Activated CD4-positive, alpha-beta memory T cell treated with anti-CD3 and anti-CD28 coated beads for 36 hours (primary cell): ENCODE measurements at regions not wholly inside any gene's neighbourhood (a gene's known extent, or its start where the extent isn't known, plus 50 kb on each side); places are given as distances from the start of the nearest gene placed in this dataset.
"Not testable (repeated sequence)": the region's sequence is repeated elsewhere in the genome, so short reads cannot be mapped to it uniquely, and the experiment has no call there.

Source experiments
- CTCF ChIA-PET: fragments of 350-600 bp; sonication (Branson Sonifier 250); formaldehyde crosslinking; loops from one replicate; lab custom pipeline; 2021; ENCODE audit warnings: antibody characterized with exemption, inconsistent platforms; lab: Charles Lee
- POLR2A ChIA-PET: fragments of 350-600 bp; sonication (Branson Sonifier 250); formaldehyde crosslinking; loops from one replicate; lab custom pipeline; 2021; ENCODE audit warnings: antibody characterized with exemption; lab: Charles Lee
- DNase-seq: peaks from one replicate; pipeline ENCODE4 v3.0.0-alpha.2; 2020
- H3K27ac Mint-ChIP-seq: one replicate; pipeline ENCODE4 v1.8.0; 2021; ENCODE audit warnings: mixed read lengths
- H3K27me3 Mint-ChIP-seq: one replicate; pipeline ENCODE4 v1.8.0; 2021; ENCODE audit warnings: mixed read lengths
- H3K36me3 Mint-ChIP-seq: one replicate; pipeline ENCODE4 v1.8.0; 2021; ENCODE audit warnings: mixed read lengths
- H3K4me1 Mint-ChIP-seq: one replicate; pipeline ENCODE4 v1.8.0; 2021; ENCODE audit warnings: low read depth, mixed read lengths
- H3K4me3 Mint-ChIP-seq: one replicate; pipeline ENCODE4 v1.8.0; 2021; ENCODE audit warnings: mild to moderate bottlenecking, mixed read lengths
- H3K9me3 Mint-ChIP-seq: one replicate; pipeline ENCODE4 v1.8.0; 2021; ENCODE audit warnings: mixed read lengths
- intact Hi-C: fragments of 100-400 bp; cut with micrococcal nuclease; formaldehyde crosslinking; loops from one replicate; pipeline ENCODE4 v1.15.1; 2023

DNA sequence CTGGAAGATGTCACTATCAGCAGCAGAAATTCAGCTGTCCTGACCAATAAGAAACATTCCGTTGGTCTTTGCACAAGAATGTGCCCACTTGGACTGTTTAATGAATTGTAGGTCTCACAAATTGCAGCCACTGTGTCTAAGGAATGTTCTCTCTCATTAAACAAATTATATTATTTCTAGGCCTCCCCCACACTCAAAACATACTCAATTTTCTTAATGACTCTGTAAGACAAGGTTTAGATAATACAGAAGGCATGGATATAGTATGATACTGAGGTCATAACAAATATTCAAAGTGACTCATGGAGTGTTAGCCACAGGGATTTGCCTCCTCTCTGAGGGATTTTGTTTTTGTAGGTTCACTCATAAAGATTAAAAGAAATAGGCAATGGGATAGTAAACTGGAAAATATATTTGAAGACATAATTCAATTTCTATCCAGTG lies 197.5 kb downstream of the PTN start:
- POLR2A ChIA-PET, result interaction anchor here (0.5 kb wide), 1 partner anchor 1110 kb away, joined by 3 read pairs; no protein-coding TSS in a partner anchor
- Mint-ChIP-seq H3K9me3 (peaks cover 13% of the 10 kb centered on the region), H3K36me3 (no peaks in the 10 kb centered on the region), H3K4me3 (no peak overlapping the region), H3K4me1 (no peaks in the 10 kb centered on the region), H3K27me3 (no peaks in the 10 kb centered on the region), H3K27ac (no peak overlapping the region)
- intact Hi-C loops, result no loop called here
- no peak for DNase-seq
- CTCF ChIA-PET, result no interaction called here

DNA sequence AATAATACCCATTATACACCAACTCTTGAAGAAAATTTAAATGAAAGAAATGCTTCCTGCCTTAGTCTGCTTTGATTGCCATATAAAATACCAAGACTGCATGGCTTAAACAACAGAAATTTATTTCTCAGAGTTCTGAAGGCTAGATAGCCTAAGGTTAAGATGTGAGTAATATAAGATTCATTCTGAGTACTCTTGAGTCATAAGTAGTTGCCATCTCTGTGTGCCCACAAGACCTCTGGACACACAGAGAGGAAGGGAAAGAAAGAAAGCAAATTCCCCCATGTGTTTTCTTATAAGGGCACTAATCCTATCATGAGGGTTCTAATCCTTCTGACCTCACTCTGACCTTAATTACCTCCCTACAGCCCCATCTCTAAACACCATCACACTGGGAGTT lies 201.2 kb downstream of the PTN start:
- POLR2A ChIA-PET, result no interaction called here
- H3K4me3 Mint-ChIP-seq, result no peak overlapping the region
- no peaks in the 10 kb centered on the region for H3K36me3 Mint-ChIP-seq
- no peak overlapping the region for H3K27ac Mint-ChIP-seq
- H3K4me1 Mint-ChIP-seq, result no peaks in the 10 kb centered on the region
- CTCF ChIA-PET, result no interaction called here
- intact Hi-C loops, result no loop called here
- peaks cover 18% of the 10 kb centered on the region for H3K9me3 Mint-ChIP-seq
- DNase-seq, result no peak
- H3K27me3 Mint-ChIP-seq, result no peaks in the 10 kb centered on the region

- H3K9me3 Mint-ChIP-seq, result peaks cover 19% of the 10 kb centered on the region
These were observed 207.7 kb downstream of the PTN start for GRCh38 chr7:137135654-137136350.

DNA sequence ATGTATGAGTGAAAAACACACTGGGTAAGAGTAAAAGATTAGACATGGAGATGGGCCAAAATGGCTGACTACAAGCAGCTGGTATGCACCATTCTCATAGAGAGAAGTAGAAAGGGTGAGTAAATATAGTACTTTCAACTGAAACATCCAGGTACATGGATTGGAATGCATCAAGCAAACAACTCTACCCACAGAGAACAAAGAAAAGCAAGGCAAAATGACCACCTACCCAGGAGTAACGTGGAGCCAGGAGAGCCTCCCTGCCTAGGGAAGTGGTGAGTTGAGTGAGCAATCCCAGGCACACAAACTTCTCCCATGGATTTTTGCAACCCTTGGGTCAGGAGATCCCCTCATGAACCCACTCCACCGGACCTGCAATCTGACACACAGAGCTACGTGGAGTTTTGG lies 212.8 kb downstream of the PTN start:
- no peaks in the 10 kb centered on the region for H3K27me3 Mint-ChIP-seq
- intact Hi-C loops, result no loop called here
- no peak overlapping the region for H3K4me3 Mint-ChIP-seq
- no peak for DNase-seq
- POLR2A ChIA-PET, result no interaction called here
- no peaks in the 10 kb centered on the region for H3K4me1 Mint-ChIP-seq
- no peaks in the 10 kb centered on the region for H3K36me3 Mint-ChIP-seq
- H3K27ac Mint-ChIP-seq, result no peak overlapping the region
- peaks cover 13% of the 10 kb centered on the region for H3K9me3 Mint-ChIP-seq
- CTCF ChIA-PET, result no interaction called here

More at GRCh38 chr7:137135654-137136350, 207.7 kb downstream of the PTN start:
- Mint-ChIP-seq H3K27ac (no peak overlapping the region), H3K36me3 (no peaks in the 10 kb centered on the region), H3K27me3 (no peaks in the 10 kb centered on the region), H3K4me1 (no peaks in the 10 kb centered on the region), H3K4me3 (no peak overlapping the region)
- no peak for DNase-seq
- ChIA-PET CTCF (no interaction called here), POLR2A (no interaction called here)
- intact Hi-C loops, result no loop called here

DNA sequence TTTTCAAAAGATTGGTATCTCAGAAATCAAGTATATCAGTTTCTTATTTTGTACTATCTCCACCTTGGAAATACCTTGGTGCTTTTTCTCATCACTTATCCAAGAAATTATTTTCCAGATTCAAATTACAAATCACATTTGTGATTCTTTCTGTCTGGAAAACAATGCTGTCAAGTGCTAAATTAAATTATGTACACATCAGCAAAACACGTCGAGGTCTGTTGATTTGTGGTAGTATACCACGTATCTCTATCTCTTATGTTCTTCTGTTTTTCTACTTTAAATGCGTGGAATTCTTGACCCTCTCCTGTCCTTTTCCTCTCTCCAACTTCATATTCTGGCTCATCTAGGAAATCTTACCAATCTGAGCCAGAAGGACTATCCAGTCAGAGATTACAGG lies 214.5 kb downstream of the PTN start:
- POLR2A ChIA-PET, result no interaction called here
- Mint-ChIP-seq H3K27ac (no peak overlapping the region), H3K36me3 (no peaks in the 10 kb centered on the region), H3K4me3 (no peak overlapping the region), H3K4me1 (no peaks in the 10 kb centered on the region), H3K9me3 (peaks cover 8% of the 10 kb centered on the region), H3K27me3 (no peaks in the 10 kb centered on the region)
- intact Hi-C loops, result no loop called here
- CTCF ChIA-PET, result no interaction called here
- no peak for DNase-seq

DNA sequence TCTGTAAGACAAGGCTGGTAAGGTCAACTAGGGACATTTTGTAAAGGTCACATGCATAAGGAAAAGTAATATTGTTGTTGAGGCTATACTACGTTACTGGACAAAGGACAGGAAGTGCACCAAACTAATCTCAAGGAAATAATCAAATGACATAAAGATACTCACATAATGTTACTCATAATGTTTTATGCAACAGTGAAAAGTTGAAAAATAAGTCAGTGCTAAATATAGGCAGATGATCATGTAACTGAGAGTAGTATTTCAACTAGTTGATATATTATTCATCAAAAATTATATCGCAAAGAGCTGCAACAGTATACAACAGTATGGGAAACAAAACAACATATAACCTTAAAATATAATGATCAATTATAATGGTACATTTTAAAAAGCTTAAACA lies 215.7 kb downstream of the PTN start:
- Mint-ChIP-seq H3K4me1 (no peaks in the 10 kb centered on the region), H3K9me3 (peaks cover 10% of the 10 kb centered on the region), H3K27me3 (no peaks in the 10 kb centered on the region), H3K4me3 (no peak overlapping the region), H3K36me3 (no peaks in the 10 kb centered on the region), H3K27ac (no peak overlapping the region)
- intact Hi-C loops, result no loop called here
- ChIA-PET CTCF (no interaction called here), POLR2A (no interaction called here)
- DNase-seq, result no peak

- no peak for DNase-seq
- ChIA-PET CTCF (no interaction called here), POLR2A (no interaction called here)
- no peaks in the 10 kb centered on the region for H3K36me3 Mint-ChIP-seq
- no peak overlapping the region for H3K4me3 Mint-ChIP-seq
- no peak overlapping the region for H3K27ac Mint-ChIP-seq
- no peaks in the 10 kb centered on the region for H3K27me3 Mint-ChIP-seq
- intact Hi-C loops, result no loop called here
- H3K9me3 Mint-ChIP-seq, result peaks cover 11% of the 10 kb centered on the region
- no peaks in the 10 kb centered on the region for H3K4me1 Mint-ChIP-seq
These were observed 216.5 kb downstream of the PTN start for GRCh38 chr7:137127058-137127457.

- CTCF ChIA-PET, result no interaction called here
- Mint-ChIP-seq H3K4me1 (no peaks in the 10 kb centered on the region), H3K36me3 (no peaks in the 10 kb centered on the region), H3K27ac (no peak overlapping the region), H3K9me3 (peaks cover 11% of the 10 kb centered on the region), H3K4me3 (no peak overlapping the region), H3K27me3 (no peaks in the 10 kb centered on the region)
- POLR2A ChIA-PET, result no interaction called here
- DNase-seq, result no peak
- intact Hi-C loops, result no loop called here
These were observed 221.4 kb downstream of the PTN start for GRCh38 chr7:137122145-137122544.

GRCh38 chr7:137120690-137121089 lies 222.8 kb downstream of the PTN start:
- intact Hi-C loops, result no loop called here
- no peak for DNase-seq
- H3K4me3 Mint-ChIP-seq, result no peak overlapping the region
- H3K4me1 Mint-ChIP-seq, result no peaks in the 10 kb centered on the region
- no peaks in the 10 kb centered on the region for H3K36me3 Mint-ChIP-seq
- H3K27ac Mint-ChIP-seq, result no peak overlapping the region
- H3K9me3 Mint-ChIP-seq, result peaks cover 14% of the 10 kb centered on the region
- ChIA-PET POLR2A (no interaction called here), CTCF (no interaction called here)
- H3K27me3 Mint-ChIP-seq, result no peaks in the 10 kb centered on the region

DNA sequence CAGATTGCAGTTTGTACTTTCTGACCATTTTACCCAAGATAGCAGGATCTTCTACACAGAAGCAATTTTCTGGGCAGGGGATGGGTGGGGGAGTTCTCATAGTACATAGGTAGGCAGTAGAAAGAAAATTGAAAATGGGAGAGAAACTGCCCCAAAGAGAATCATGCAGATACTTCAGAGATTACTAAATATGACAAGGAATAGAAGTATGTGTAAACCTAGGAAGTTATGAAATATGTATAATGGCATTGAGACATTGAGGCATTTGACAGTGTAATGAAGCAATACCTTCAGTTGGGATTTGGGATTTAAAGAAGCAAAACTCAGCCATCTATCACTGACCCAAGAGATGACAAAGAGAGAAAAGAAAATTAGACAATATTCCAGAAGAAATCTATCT lies 233.0 kb downstream of the PTN start:
- no peaks in the 10 kb centered on the region for H3K36me3 Mint-ChIP-seq
- ChIA-PET POLR2A (no interaction called here), CTCF (no interaction called here)
- no peaks in the 10 kb centered on the region for H3K27me3 Mint-ChIP-seq
- no peak overlapping the region for H3K27ac Mint-ChIP-seq
- peaks cover 21% of the 10 kb centered on the region for H3K9me3 Mint-ChIP-seq
- no peak overlapping the region for H3K4me3 Mint-ChIP-seq
- no peak for DNase-seq
- no peaks in the 10 kb centered on the region for H3K4me1 Mint-ChIP-seq
- intact Hi-C loops, result no loop called here

DNA sequence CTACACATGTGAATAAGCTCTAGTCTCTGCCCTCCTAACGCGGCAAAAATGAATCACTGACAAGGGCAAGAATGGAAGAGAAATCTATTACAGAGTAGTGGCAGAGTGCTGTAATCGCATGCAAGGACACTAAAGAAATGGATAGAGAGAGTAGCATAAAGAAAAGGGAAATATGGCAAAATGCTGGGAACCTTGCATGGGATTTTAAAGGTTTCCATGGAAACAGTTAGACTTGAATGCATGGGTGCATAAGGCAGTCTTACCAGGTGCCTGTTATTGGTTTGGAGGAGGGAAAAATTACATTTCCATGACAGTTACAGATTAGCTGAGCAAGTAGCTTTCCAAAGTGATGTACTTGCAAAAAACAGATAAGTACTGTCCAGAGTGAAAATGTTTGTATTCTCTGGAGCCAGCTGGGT lies 233.4 kb downstream of the PTN start:
- no peaks in the 10 kb centered on the region for H3K27me3 Mint-ChIP-seq
- no peaks in the 10 kb centered on the region for H3K36me3 Mint-ChIP-seq
- POLR2A ChIA-PET, result no interaction called here
- H3K9me3 Mint-ChIP-seq, result peaks cover 21% of the 10 kb centered on the region
- no peak overlapping the region for H3K4me3 Mint-ChIP-seq
- H3K27ac Mint-ChIP-seq, result no peak overlapping the region
- intact Hi-C loops, result no loop called here
- H3K4me1 Mint-ChIP-seq, result no peaks in the 10 kb centered on the region
- DNase-seq, result no peak
- CTCF ChIA-PET, result no interaction called here

DNA sequence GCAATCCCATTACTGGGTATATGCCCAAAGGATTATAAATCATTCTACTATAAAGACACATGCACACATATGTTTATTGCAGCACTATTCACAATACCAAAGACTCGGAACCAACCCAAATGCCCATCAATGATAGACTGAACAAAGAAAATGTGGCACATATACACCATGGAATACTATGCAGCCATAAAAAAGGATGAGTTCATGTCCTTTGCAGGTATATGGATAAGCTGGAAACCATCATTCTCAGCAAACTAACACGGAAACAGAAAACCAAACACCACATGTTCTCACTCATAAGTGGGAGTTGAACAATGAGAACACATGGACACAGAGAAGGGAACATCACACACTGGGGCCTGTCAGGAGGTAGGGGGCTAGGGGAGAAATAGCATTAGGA lies 235.7 kb downstream of the PTN start:
- H3K4me1 Mint-ChIP-seq, H3K27ac Mint-ChIP-seq, DNase-seq, H3K4me3 Mint-ChIP-seq, CTCF ChIA-PET, H3K27me3 Mint-ChIP-seq, H3K36me3 Mint-ChIP-seq, intact Hi-C loops, POLR2A ChIA-PET: not testable (repeated sequence)
- H3K9me3 Mint-ChIP-seq, result peaks cover 33% of the 10 kb centered on the region

DNA sequence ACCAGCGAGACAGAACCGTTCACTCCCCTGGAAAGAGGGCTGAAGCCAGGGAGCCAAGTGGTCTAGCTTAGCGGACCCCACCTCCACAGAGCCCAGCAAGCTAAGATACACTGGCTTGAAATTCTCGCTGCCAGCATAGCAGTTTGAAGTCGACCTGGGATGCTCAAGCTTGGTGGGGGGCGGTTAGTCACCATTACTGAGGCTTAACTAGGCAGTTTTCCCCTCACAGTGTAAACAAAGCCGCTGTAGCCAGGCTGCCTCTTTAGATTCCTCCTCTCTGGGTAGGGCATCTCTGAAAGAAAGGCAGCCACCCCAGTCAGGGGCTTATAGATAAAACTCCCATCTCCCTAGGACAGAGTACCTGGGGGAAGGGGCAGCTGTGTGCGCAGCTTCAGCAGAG lies 235.1 kb downstream of the CHRM2 start:
- H3K36me3 Mint-ChIP-seq, intact Hi-C loops, H3K27me3 Mint-ChIP-seq, H3K4me1 Mint-ChIP-seq, CTCF ChIA-PET, H3K4me3 Mint-ChIP-seq, POLR2A ChIA-PET, H3K27ac Mint-ChIP-seq, DNase-seq: not testable (repeated sequence)
- H3K9me3 Mint-ChIP-seq, result peaks cover 35% of the 10 kb centered on the region
